ENCODE measurements at regions not wholly inside any gene's neighbourhood (a gene's known extent, or its start where the extent isn't known, plus 50 kb on each side); places are given as distances from the start of the nearest gene placed in this dataset.

GRCh38 chr18:8951491-8951890, 151.0 kb upstream of the NDUFV2 start:
- no peak for TF ChIP-seq EZH2phosphoT487 (IDR thresholded peaks at IDR 0.05; ENCODE audit: low read depth, severe bottlenecking, unreplicated experiment)
- no peak for TF ChIP-seq CTCF (IDR thresholded peaks at IDR 0.05; ENCODE audit: poor library complexity)

Data from hepatocyte (in vitro differentiated cells).